ENCODE measurements at regions not wholly inside any gene's neighbourhood (a gene's known extent, or its start where the extent isn't known, plus 50 kb on each side); places are given as distances from the start of the nearest gene placed in this dataset.

DNA sequence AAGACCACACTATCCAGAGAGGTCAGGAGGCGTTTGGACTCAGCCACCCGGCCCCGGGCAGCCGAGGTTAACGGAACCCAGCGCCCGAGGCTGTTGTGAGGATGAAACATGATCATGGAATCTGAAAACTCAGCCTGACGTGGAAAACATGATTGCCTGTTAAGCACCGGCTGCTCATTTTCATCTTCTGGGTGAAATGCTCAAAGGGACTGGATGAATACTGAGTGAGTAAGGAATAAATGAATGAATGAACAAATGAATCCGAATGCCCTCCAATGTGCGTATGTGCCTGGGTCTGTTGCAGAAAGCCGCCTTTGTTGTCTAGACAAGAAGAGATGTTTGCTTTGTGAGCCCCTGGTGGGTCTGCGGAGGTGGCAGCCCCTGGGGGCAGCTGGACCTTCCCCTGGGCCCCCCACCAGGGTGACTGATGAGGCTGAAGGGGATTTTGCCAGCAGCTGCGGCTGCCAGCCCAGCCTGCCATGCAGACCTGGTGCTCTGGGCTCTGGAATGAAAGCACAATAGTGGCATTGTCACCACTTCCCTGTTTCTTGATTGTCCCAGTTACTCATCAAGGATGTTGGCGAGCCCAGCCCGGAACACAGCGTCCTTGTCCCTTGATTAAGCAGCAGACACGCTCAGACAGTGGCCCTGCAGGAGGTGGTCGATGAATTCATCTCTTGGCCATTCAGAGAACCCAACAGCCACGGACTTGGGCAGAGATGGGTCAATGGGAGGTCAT, 211.1 kb downstream of the ANKRD60 start:
- Histone ChIP-seq H2BK15ac (ENCODE audit: low read length) (no peak overlapping the region), H3K36me3 (ENCODE audit: control insufficient read depth in 2 of 4, insufficient read depth in 4 of 4, low read length in 3 of 4) (no peaks in the 10 kb centered on the region), H3K14ac (ENCODE audit: insufficient read length) (no peak overlapping the region), H3K27ac (ENCODE audit: low read depth, low read length) (no peak overlapping the region), H3K56ac (replicated peaks; ENCODE audit: insufficient read length, low read depth, low read length) (no peak overlapping the region), H3K18ac (ENCODE audit: extremely low read depth, low read length) (no peak overlapping the region; the same call in 1 of the 2 replicates), H3K4me2 (ENCODE audit: insufficient read depth in 1 of 2, low read depth in 2 of 2, low read length in 2 of 2) (no peak overlapping the region), H3K4me1 (replicated peaks in 1 of 4; ENCODE audit: control insufficient read depth in 3 of 4, insufficient read depth in 4 of 4, low read length in 3 of 4) (no peaks in the 10 kb centered on the region; a peak in 1 of 7 replicates), H2AK5ac (ENCODE audit: low read depth, low read length) (no peak overlapping the region), H3K4ac (replicated peaks; ENCODE audit: insufficient read length, low read depth, low read length) (no peak overlapping the region), H3K27me3 (replicated peaks in 1 of 4; ENCODE audit: control insufficient read depth in 3 of 4, extremely low read depth in 1 of 4, insufficient read depth in 3 of 4, low read length in 3 of 4) (no peaks in the 10 kb centered on the region), H4K5ac (ENCODE audit: insufficient read length, low read depth, low read length) (no peak overlapping the region), H3K79me1 (ENCODE audit: low read depth, low read length) (no peaks in the 10 kb centered on the region), H3K23ac (ENCODE audit: insufficient read length) (no peak overlapping the region), H4K8ac (ENCODE audit: extremely low read depth, insufficient read depth, low read length) (no peak overlapping the region), H3K9ac (replicated peaks in 1 of 4; ENCODE audit: extremely low read depth in 1 of 4, low read depth in 3 of 4, low read length in 3 of 4) (no peak overlapping the region), H2BK12ac (ENCODE audit: low read depth, low read length) (no peak overlapping the region), H2BK120ac (replicated peaks; ENCODE audit: low read depth, low read length) (no peak overlapping the region), H3K9me3 (ENCODE audit: insufficient read depth in 2 of 2, low read depth in 1 of 2, low read length in 1 of 2) (no peaks in the 10 kb centered on the region), H4K91ac (replicated peaks; ENCODE audit: insufficient read length, low read length) (no peak overlapping the region), H2BK20ac (ENCODE audit: low read length) (no peak overlapping the region), H2AFZ (ENCODE audit: low read length) (no peak overlapping the region), H3K23me2 (ENCODE audit: low read depth, low read length) (no peaks in the 10 kb centered on the region), H3K79me2 (ENCODE audit: control insufficient read depth in 1 of 2, insufficient read depth in 2 of 2, low read length in 2 of 2) (no peaks in the 10 kb centered on the region), H4K20me1 (replicated peaks in 1 of 2; ENCODE audit: control insufficient read depth in 1 of 2, insufficient read depth in 2 of 2, low read length in 2 of 2) (no peaks in the 10 kb centered on the region), H3K4me3 (ENCODE audit: extremely low read depth in 1 of 4, insufficient read depth in 2 of 4, low read depth in 3 of 4, low read length in 4 of 4) (no peak overlapping the region), H2BK5ac (ENCODE audit: low read depth, low read length) (no peak overlapping the region)
- ChIA-PET POLR2A (ENCODE audit: partially characterized antibody) (no interaction called here), CTCF (ENCODE audit: partially characterized antibody) (no interaction called here)
- 95% methylated on average over 20 of the region's 20 CpGs; no CpG with 5 or more reads in 1 of the 2 experiments for WGBS, 2 experiments (ENCODE audit: extremely low coverage in 1 of 2, insufficient coverage in 1 of 2, insufficient read length in 1 of 2, insufficient replicate concordance in 2 of 2, low coverage in 1 of 2, low lambda C conversion rate in 2 of 2, missing lambda C conversion rate in 1 of 2)
- no peak for DNase-seq (ENCODE audit: low read depth in 1 of 2, low spot score in 2 of 2)
- no peak for FAIRE-seq

Measured in H1 (cell line).